ENCODE measurements at regions not wholly inside any gene's neighbourhood (a gene's known extent, or its start where the extent isn't known, plus 50 kb on each side); places are given as distances from the start of the nearest gene placed in this dataset.
"Not testable (repeated sequence)": the region's sequence is repeated elsewhere in the genome, so short reads cannot be mapped to it uniquely, and the experiment has no call there.

DNA sequence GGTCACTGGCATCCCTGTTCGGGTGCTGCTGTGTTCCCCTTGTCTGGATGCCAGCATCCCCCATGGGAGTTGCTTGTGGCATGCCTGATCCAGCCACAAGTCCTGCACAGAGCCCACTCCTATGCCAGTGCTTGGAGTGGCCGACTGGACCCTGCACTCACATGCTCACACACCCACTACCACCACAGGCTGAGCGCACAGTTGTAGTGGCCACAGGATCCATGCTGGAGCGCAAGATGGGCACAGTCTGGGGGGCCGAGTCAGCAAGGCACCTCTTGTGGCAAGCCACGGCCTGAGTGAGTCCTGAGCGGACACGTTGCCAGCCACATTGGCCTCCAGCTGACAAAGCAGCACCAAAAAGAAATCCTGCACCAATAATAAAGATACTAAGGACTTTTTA is 661.6 kb upstream of the TMPRSS15 start:
- no peak for DNase-seq (ENCODE audit: low spot score)

DNA sequence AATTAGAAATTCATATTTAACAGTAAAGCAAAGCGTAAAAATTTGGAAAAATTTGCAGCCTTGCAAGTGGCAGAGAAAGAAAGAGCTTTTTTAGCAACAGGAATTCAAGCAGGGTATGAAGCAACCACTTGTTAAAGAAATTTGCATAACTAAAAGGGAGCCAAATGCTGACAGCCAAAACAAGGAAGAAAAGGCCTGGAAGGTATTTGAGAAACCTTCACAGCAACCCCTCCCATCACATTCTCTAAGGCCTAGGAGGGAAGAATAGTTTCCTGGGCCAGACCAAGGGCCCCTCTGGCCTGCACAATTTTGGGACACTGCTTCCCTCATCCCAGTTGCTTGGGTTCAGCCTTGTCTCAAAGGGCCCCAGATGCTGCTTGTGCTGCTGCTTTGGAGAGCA is 672.4 kb upstream of the TMPRSS15 start:
- no peak for DNase-seq (ENCODE audit: low spot score)

DNA sequence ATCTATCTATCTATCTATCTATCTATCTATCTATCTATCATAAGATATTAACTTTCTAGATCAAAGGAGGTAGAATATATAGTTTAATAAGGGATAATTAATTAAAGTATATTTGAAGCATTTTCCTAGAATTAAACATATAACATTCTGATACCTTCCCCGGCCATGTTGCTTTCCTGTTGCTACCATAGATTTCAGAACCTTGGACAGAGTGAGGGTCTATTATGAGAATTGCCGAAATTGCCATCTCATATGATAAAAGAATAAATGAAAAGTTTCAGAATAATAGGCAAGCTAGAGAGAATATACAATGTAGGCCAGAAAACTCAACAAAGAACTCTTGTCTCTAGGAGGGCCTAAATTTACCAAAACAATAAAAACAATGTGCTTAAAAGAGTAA is 706.1 kb upstream of the TMPRSS15 start:
- DNase-seq (ENCODE audit: low spot score) = no peak

DNA sequence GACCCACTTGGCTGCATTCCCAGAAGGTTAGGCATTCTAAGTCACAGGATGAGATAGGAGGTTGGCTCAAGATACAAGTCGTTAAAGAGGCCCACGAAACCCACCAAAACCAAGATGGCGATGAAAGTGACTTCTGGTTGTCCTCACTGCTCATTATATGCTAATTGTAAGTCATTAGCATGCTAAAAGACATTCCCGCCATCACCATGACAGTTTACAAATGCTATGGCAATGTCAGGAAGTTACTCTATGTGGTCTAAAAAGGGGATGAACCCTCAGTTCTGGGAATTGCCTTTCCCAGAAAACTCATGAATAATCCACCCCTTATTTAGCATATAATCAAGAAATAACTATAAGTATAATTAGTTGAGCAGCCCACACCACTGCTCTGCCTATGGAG is 715.7 kb upstream of the TMPRSS15 start:
- not testable (repeated sequence) for DNase-seq (ENCODE audit: low spot score)

DNA sequence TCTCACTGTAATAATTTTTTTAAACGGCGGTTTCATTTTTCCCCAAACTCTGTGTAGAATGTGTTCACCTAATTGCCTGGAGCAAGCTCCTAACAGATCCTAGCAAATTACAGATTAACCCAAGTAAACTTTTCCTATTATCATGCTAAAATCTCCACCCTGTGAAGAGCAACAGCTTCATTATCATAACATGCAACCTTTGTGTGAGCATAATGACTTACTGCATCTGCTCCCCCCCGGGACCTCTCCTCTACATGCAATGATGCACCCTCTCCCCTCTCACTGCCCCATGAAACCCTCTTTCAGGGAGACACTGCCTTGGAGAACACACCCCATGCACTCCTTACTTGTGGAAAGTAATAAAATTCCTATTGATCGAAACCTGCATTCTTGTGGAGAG is 717.0 kb upstream of the TMPRSS15 start:
- DNase-seq (ENCODE audit: low spot score) = no peak

DNA sequence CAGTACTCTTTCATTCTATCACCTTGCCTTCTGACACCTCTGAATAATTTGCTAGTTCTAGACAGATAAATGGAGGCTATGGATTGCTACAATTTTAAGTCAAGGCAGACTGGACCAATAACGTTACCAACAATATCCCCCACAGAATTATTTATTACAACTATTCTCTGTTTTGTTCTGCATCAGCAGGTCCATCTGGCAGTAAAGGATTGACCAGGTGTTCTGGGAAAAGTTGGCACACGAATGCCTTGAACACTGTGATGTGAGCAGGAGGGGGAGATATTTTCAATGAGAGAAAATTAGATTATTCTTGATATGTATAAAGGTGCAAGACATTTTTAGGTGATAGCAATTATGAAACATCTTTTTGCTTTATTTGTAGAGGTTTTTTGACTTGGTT is 718.8 kb upstream of the TMPRSS15 start:
- no peak for DNase-seq (ENCODE audit: low spot score)

DNA sequence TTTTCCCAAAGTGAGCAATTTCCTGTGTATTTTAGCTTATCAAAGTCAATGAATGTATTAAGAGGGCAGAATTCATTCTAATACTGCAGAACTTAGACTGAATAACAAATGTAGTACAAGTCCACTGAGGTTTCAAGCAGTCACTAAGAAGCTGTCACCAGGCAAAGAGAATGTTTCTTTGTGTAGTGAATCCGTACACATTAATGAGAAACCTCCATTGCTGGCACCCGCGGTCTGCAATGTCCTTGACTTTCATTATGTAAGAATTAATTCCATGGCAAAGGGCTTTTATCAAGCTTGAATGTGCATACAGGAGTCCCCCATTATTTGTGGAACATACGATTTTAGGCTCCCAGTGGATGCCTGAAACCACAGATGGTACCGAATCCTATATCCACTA is 719.5 kb upstream of the TMPRSS15 start:
- no peak for DNase-seq (ENCODE audit: low spot score)

DNA sequence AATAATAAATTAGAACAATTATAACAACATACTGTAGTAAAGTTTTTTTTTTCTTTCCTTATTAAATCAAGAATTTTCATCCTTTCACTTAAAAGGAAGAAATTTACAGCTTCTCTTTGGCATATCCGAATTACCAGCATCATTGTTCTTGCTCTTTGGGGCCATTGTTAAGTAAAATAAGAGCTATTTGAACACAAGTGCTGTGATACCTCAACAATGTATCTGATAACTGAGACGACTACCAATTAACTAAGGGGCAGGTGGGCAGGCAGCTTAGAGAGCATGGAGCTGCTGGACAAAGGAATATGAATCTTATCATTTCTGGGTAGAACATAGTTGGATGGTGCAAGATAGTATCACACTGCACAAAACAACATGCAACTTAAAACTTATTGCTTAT is 719.9 kb upstream of the TMPRSS15 start:
- no peak for DNase-seq (ENCODE audit: low spot score)

DNA sequence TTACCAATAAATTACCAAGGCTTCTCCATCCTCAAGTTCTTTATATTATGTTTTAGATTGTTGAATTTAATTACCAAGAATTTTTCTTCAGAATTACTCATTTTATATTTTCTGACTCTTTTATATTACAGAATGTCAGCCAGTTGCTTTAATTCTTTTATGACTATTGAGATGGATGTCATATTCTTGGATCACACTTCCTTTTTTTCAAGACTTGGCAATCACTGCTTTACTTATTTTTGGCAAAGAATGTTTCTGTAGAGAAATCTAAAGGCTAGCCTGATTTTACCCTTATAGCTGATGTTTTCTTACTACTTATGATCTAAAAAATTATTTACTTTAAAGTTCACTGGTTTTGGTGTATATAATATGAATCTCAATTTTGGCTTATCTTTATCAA is 721.1 kb upstream of the TMPRSS15 start:
- no peak for DNase-seq (ENCODE audit: low spot score)

DNA sequence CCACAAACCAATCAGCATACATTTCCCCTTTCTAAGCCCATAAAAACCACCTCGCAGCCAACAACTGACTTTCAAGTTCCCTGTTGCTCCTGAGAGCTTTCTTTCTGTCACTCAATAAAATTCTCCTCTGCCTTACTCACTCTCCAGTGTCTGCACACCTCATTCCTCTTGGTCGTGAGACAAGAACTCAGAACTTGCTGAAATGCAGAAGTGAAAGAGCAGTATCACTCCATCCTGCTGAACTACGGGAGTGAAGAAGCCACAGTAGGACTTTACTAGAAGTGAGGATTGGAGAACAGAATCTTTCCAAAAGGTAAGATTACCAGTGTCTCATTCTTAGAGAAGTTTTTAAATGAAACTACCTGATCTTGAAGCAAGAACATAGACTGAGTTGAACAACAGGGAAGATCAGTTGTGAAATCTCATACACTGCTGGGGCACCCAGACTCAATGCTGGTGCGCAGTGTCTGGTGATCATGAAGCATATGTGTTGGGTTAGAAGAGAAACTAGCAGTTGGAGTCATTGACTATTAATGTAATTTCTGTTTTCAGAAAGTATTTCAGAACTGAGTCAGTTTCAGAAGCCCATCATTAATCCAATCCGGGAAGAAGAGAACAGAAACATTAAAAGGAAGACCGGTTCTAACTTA is 726.9 kb upstream of the TMPRSS15 start:
- no peak for DNase-seq (ENCODE audit: low spot score)

DNA sequence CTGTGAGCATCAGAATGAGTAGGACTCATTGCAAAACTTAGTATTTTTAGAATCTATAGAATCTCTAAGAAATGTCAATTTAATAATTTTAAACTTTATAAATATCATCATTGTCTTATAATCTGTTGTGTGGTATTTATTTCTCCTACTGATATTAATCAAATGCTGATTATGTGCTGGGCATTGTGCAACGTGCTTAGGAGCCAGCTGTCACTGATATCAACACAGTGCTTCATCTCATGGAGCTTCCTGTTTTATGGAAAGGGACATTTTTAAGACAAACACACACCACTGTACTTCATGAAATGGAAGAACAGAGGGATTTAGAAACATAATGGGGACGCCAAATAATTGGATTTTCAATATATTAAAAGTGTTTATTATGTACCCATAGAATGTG is 737.9 kb upstream of the TMPRSS15 start:
- DNase-seq (ENCODE audit: low spot score) = no peak

DNA sequence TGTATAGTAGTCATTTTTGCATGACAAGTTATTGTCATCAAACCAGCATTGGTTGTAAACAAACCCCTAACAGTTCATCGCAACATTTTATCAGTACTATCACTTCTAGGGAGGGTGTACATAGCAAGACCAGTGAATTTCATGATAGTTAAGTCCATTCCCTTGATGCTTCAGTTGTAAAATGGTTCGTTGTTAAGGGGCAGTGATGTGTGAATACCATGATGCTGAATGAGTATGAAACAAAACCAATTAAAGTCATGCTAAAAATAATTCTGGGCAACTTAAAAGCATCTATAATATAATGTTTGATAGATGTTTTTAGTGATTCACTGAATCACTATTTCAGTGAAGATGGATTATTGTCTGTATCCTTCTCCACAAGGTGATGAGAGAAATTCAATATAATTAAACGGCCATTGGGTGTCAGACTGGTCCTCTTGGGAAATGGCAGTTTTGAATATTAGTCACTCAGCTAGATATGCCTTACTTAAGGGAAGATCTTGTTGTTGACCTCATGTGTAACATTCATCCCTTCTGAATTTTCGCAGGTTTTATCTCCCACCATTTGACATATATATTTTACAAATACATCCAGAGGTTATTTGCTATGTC is 742.2 kb upstream of the TMPRSS15 start:
- DNase-seq (ENCODE audit: low spot score) = no peak

DNA sequence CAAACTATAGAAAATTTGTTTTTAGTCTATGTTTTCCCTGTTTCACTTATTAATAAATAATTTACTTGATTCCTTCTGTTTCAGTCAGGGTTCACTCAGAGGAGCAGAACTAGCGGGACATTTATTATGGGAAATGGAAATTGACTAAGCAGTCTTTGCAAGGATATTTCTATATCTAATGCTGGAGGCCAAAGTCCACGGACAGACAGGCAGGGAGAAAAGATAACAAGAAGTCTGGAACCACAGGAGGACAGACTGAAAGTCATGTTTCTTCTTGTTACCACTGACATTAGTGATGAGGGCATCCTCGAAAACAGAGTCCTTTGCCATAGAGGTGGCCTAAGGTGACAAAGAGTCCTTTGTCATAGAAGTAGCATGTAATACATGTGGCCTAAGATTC is 744.5 kb upstream of the TMPRSS15 start:
- no peak for DNase-seq (ENCODE audit: low spot score)

DNA sequence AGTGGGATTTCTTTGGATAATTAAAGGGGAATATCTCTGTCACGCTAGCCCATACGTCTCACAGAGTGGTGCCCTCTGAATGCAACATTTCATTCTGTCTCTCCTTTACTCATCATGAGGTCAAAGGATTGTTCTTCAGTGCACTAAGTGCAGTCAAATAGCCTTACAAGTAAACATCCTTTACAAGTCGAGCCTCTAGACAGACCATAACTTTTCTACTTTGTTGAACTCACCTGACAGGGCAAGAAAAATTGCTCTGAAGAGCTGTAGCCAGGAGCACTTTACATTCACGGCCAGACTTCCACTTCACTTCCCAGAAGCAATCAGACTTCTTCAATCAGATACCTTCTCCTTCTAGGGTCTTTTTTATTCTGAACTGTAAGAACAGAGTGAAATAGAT is 768.0 kb upstream of the TMPRSS15 start:
- no peak for DNase-seq (ENCODE audit: low spot score)

DNA sequence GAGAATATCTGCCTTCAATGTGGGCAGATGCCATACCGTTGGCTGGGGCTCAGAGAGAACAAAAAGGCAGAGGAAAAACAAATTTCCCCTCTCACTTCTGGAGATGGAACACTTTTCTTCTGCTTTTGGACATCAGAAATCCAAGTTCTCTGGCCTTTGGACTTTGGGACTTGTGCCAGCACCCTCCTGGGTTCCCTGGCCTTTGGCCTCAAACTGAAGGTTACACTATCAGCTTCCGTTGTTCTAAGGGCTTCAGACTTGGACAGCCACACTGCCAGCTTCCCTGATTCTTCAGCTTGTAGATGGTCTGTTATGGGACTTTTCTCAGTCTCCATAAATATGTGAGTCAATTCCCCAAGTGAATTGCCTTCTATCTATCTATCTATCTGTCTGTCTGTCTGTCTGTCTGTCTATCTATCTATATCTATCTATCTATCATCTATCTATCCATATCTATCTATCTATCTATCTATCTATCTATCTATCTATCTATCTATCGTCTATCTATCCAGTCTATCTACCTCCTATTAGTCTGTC is 778.1 kb upstream of the TMPRSS15 start:
- no peak for DNase-seq (ENCODE audit: low spot score)

DNA sequence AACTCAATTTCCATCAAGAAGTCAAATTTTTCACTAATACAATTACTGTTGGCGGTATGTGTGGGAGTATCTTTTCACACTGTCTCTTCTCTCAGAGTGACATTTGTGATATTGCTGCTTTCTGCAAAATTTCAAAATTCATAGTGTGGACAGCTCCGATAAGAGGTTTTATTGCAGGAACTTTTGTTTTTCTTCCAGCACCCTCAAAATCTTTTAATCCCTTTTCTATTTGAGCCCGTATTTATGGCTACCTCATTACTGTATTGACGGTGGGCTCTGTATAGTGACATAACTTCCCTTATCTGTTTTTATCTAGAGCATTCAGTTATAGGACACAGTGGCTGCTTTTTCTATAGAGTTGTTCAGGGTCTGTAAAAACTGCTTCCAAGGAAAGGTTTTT is 794.4 kb upstream of the TMPRSS15 start:
- DNase-seq (ENCODE audit: low spot score) = no peak

DNA sequence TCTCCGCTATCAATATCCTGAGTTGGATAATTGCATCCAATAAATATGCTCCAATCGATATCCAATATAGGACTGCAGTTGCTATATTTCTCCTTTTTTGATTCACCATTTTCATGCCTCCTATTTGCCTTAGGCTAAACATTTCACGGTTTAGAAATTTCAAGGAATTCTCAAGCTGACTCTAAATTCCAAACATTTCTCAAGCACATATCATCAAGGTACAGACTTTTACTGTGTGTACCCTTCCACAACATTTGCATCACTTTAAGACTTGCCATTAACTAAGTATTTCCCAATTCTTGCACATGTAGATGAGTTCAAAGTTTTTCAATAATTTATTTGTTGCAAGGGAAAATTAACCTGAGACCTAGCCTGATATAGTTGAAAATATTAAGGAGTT is 795.2 kb upstream of the TMPRSS15 start:
- no peak for DNase-seq (ENCODE audit: low spot score)

DNA sequence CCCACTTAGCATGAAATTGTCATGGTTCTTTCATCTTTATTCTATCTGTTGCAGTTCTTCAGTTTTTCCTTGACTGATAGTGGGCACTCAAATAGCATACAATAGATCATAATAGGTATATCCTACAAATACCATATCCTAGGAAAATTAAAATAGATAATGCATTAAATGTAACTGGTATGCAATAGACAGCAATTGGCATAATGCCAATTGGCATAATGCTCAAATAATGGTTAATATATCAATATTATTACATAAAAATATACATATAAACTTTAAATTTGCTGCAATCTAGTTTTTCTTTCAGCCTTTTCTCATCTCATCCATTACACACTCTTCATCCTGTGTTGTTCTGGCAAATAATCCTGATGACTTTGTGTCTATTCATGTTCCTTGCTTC is 814.6 kb upstream of the TMPRSS15 start:
- DNase-seq (ENCODE audit: low spot score) = no peak

DNA sequence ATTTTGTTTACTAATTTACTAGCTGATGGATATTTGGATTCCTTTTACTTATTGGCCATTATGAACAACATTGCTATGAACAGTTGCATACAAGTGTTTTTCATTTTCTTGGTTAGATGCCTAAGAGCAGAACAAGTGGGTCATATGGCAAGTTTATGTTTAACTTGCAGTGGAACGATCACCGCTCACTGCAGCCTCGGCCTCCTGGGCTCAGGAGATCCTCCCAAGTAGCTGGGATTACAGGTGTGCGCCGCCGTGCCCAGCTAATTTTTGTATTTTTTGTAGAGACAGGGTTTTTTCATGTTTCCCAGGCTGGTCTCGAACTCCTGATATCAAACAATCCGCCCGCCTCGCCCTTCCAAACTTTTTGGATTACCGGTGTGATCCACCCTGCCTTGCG is 820.5 kb upstream of the TMPRSS15 start:
- no peak for DNase-seq (ENCODE audit: low spot score)

DNA sequence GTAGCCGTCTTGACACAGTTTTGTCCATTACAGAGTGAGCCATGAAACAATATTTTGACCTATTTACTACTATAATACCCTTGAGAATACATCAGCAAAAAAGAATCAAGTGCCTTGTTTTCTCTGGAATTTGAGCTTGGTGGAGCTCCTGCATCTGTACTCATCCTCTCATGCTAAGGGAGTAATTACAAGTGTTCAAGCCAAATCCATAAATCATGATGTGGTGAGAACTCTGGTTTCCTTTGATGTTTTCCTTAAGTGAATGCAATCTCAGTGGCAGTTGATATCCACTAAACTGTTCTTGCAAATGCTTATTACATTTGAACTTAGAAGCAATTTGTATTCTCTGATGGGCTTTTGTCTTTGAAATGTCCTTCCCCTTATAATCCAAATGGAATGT is 824.6 kb upstream of the TMPRSS15 start:
- DNase-seq (ENCODE audit: low spot score) = no peak

DNA sequence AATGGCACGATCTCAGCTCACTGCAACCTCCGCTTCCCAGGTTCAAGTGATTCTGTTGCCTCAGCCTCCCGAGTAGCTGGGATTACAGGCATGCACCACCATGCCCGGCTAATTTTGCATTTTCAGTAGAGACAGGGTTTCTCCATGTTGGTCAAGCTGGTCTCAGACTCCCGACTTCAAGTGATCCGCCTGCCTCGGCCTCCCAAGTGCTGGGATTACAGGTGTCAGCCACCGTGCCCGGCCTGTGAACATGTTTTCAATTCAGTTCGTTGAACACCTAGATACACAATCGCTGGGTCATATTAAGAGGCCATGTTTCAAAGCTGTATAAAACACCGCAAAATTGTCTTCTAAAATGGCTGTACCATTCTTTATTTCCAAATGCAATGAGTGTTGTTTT is 830.3 kb upstream of the TMPRSS15 start:
- not testable (repeated sequence) for DNase-seq (ENCODE audit: low spot score)

DNA sequence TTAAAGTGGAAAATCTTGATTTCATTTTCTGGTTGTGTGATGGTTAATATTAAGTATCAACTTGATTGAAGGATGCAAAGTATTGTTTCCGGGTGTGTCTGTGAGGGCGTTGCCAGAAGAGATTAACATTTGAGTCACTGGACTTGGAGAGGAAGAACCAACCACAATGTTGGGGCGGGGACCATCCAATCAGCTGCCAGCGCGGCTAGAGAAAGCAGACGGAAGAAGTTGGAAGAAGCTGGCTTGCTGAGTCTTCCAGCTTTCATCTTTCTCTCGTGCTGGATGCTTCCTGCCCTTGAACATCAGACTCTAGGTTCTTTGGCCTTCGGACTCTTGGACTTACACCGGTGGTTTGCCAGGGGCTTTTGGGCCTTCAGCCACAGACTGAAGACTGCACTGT is 832.6 kb upstream of the TMPRSS15 start:
- no peak for DNase-seq (ENCODE audit: low spot score)

DNA sequence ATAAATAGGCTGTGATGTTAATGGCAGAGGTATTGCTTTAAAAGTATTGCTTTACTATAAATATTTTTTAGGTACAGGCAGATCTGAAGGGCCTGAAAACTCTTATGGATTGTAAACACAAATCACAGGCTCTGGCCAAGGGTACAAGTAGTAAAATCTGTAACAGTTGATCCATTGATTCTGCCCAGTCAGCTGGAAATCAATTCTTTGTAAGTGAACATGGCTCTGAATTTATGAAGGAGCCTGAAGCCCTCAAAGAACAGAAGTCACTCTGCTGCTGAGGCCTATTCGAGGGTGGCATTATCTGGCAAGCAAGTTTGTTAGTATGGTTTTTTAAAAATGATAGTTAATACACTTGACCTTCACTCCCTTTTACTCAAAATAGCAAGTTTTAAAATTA is 834.0 kb upstream of the TMPRSS15 start:
- DNase-seq (ENCODE audit: low spot score) = no peak

DNA sequence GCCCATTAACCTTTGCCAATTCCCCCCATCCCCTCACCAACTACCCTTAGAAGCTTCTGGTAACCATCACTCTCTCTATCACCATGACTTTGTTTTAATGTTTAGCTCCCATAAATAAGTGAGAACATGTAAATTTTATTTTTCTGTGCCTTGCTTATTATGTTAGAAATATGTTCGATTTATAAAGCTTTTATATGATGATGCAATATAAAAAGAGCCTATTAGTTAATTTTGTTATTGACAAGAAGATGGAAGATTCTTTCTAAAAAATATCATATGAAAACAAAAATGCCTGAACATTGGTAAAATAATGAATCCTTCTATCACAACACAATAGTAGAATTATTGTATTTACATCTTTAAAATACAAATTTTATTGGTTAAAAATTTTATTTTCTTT is 836.1 kb upstream of the TMPRSS15 start:
- DNase-seq (ENCODE audit: low spot score) = no peak
